ENCODE measurements at regions not wholly inside any gene's neighbourhood (a gene's known extent, or its start where the extent isn't known, plus 50 kb on each side); places are given as distances from the start of the nearest gene placed in this dataset.

- WGBS (ENCODE audit: low lambda C conversion rate, missing lambda C conversion rate) = 64% methylated on average over 2 of the region's 2 CpGs
- Histone ChIP-seq H3K9me2 (replicated peaks; ENCODE audit: insufficient read depth) (no peaks in the 10 kb centered on the region), H3K4me3 (no peak overlapping the region), H2AFZ (no peak overlapping the region), H3K79me2 (no peaks in the 10 kb centered on the region), H3K27ac (peak overlapping the region; percentile 61), H3K27me3 (no peaks in the 10 kb centered on the region), H3K4me2 (peak overlapping the region; percentile 21), H4K20me1 (ENCODE audit: insufficient read depth, poor library complexity, severe bottlenecking) (no peaks in the 10 kb centered on the region), H3K36me3 (replicated peaks; ENCODE audit: insufficient read depth, low read depth) (no peaks in the 10 kb centered on the region), H3K4me1 (ENCODE audit: insufficient read depth) (peaks cover 6% of the 10 kb centered on the region), H3K9me3 (ENCODE audit: low read depth) (no peaks in the 10 kb centered on the region)
- DNase-seq (ENCODE audit: low spot score) = no peak
- TF ChIP-seq, protein P1, sequence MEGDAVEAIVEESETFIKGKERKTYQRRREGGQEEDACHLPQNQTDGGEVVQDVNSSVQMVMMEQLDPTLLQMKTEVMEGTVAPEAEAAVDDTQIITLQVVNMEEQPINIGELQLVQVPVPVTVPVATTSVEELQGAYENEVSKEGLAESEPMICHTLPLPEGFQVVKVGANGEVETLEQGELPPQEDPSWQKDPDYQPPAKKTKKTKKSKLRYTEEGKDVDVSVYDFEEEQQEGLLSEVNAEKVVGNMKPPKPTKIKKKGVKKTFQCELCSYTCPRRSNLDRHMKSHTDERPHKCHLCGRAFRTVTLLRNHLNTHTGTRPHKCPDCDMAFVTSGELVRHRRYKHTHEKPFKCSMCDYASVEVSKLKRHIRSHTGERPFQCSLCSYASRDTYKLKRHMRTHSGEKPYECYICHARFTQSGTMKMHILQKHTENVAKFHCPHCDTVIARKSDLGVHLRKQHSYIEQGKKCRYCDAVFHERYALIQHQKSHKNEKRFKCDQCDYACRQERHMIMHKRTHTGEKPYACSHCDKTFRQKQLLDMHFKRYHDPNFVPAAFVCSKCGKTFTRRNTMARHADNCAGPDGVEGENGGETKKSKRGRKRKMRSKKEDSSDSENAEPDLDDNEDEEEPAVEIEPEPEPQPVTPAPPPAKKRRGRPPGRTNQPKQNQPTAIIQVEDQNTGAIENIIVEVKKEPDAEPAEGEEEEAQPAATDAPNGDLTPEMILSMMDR (IDR thresholded peaks at IDR 0.05; ENCODE audit: poor library complexity) = no peak
- TF ChIP-seq EZH2 (IDR thresholded peaks at IDR 0.05; ENCODE audit: borderline replicate concordance) (no peak), EZH2phosphoT487 (IDR thresholded peaks at IDR 0.05; ENCODE audit: low read depth, severe bottlenecking, unreplicated experiment) (no peak)
Observed at GRCh38 chr18:11268153-11268552, 118.8 kb upstream of the PIEZO2 start.

GRCh38 chr18:11266781-11267480 is 117.6 kb upstream of the PIEZO2 start:
- no peaks in the 10 kb centered on the region for H3K9me3 ChIP-seq (ENCODE audit: low read depth)
- TF ChIP-seq EZH2phosphoT487 (IDR thresholded peaks at IDR 0.05; ENCODE audit: low read depth, severe bottlenecking, unreplicated experiment) (no peak), EZH2 (IDR thresholded peaks at IDR 0.05; ENCODE audit: borderline replicate concordance) (no peak)
- TF ChIP-seq, protein P1 (IDR thresholded peaks at IDR 0.05; ENCODE audit: poor library complexity) = no peak
- peaks cover 6% of the 10 kb centered on the region for H3K4me1 ChIP-seq (ENCODE audit: insufficient read depth)
- no peaks in the 10 kb centered on the region for H4K20me1 ChIP-seq (ENCODE audit: insufficient read depth, poor library complexity, severe bottlenecking)
- no peak overlapping the region for H2AFZ ChIP-seq
- no peaks in the 10 kb centered on the region for H3K36me3 ChIP-seq (replicated peaks; ENCODE audit: insufficient read depth, low read depth)
- H3K4me2 ChIP-seq = no peak overlapping the region
- 87% methylated on average over 10 of the region's 10 CpGs for whole genome bisulfite sequencing (ENCODE audit: low lambda C conversion rate, missing lambda C conversion rate)
- H3K79me2 ChIP-seq = no peaks in the 10 kb centered on the region
- no peak overlapping the region for H3K27ac ChIP-seq
- no peak for DNase-seq (ENCODE audit: low spot score)
- H3K4me3 ChIP-seq = no peak overlapping the region
- H3K9me2 ChIP-seq (replicated peaks; ENCODE audit: insufficient read depth) = no peaks in the 10 kb centered on the region
- H3K27me3 ChIP-seq = no peaks in the 10 kb centered on the region

DNA sequence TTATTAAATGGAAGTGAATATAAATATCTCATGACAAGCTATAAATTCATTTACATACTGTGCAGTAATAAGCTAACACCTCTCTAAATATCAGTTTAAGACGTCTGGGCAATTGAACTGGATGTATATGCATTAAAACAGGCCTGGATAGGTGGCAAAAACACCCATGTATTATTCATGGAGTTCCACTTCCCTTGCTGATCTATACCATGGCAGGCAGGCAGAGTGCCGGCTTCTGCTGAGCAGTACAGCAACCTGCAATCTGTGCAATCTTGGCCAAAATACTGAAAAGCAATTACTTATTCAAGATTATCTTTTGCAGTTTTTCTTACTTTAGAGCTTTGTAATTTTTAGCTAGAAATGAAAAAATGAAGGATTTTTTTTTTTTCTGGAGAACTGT is 112.1 kb upstream of the PIEZO2 start:
- no peaks in the 10 kb centered on the region for H3K36me3 ChIP-seq (replicated peaks; ENCODE audit: insufficient read depth, low read depth)
- H3K9me3 ChIP-seq (ENCODE audit: low read depth) = no peaks in the 10 kb centered on the region
- no peak for DNase-seq (ENCODE audit: low spot score)
- no peaks in the 10 kb centered on the region for H3K79me2 ChIP-seq
- TF ChIP-seq, protein P1 (IDR thresholded peaks at IDR 0.05; ENCODE audit: poor library complexity) = no peak
- TF ChIP-seq EZH2 (IDR thresholded peaks at IDR 0.05; ENCODE audit: borderline replicate concordance) (no peak), EZH2phosphoT487 (IDR thresholded peaks at IDR 0.05; ENCODE audit: low read depth, severe bottlenecking, unreplicated experiment) (no peak)
- H4K20me1 ChIP-seq (ENCODE audit: insufficient read depth, poor library complexity, severe bottlenecking) = no peaks in the 10 kb centered on the region
- no peaks in the 10 kb centered on the region for H3K9me2 ChIP-seq (replicated peaks; ENCODE audit: insufficient read depth)
- H3K27ac ChIP-seq = no peak overlapping the region
- no peak overlapping the region for H2AFZ ChIP-seq
- H3K27me3 ChIP-seq = no peaks in the 10 kb centered on the region
- no peak overlapping the region for H3K4me3 ChIP-seq
- H3K4me2 ChIP-seq = no peak overlapping the region
- WGBS (ENCODE audit: low lambda C conversion rate, missing lambda C conversion rate) = 54% methylated on average over 2 of the region's 2 CpGs
- no peaks in the 10 kb centered on the region for H3K4me1 ChIP-seq (ENCODE audit: insufficient read depth)

All from hepatocyte (in vitro differentiated cells).